ENCODE measurements at regions not wholly inside any gene's neighbourhood (a gene's known extent, or its start where the extent isn't known, plus 50 kb on each side); places are given as distances from the start of the nearest gene placed in this dataset.

- H3K4me3 ChIP-seq: no peak overlapping the region
- H3K27ac ChIP-seq: no peak overlapping the region
Observed at GRCh38 chr3:25287291-25287884, 140.7 kb upstream of the RARB start.

DNA sequence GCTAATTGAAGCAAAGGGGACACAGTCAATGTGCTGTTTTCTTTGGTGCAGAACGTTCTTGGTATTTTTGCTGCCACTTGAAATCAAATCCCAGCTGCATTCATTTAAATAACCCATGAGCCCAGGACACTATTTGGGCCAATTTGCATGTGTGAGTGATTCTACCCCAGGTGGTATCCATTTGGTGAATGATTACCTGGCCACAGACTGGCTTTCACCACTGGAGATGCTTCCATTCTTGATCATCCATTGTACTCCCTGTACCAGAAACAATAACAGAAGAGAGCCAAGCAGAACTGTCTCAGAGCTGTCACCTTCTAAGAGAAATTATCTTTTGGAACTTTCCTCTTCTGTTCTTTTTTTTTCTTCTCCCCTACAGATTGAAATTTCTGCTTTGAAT is 139.7 kb upstream of the RARB start:
- Histone ChIP-seq H3K4me3 (no peak overlapping the region), H3K27ac (no peak overlapping the region)

DNA sequence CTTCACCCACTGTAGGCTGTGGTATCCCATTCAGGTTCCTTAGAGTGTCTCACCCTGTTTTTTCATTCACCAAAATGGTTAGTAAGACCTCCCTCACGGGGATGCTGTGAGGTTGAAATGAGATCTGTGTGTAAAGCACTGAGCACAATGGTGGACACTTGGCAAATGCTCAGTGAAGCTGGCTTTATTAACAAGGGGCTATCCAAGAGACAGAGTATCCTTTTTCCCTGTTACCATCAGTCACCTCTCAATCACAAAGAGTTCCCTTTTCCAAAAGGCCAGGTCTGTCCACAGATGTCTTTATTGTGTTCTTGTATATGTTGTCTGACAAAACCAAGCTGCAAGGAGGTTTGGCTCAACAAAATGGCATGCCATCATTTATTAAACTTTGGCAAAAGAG is 138.9 kb upstream of the RARB start:
- no peak overlapping the region for H3K27ac ChIP-seq
- H3K4me3 ChIP-seq: no peak overlapping the region

DNA sequence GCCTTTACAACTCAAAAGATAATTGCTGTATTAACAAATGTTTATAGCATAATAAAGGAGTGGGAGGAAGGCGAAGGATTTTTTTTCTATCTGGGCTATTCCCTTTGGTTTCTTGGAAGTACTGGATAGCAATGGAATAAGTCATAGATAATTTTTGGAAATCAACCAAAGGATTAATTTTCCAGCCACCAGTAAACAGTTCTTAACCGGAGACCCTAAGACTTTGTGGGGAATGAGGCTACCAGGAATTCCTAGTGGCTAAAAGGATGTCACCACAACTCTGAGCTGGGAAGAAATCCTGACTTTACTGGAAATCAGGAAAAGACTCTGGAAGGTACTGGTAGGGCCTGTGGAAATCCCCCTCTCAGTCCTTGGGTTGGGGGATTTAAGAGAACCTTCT is 138.4 kb upstream of the RARB start:
- no peak overlapping the region for H3K4me3 ChIP-seq
- H3K27ac ChIP-seq: no peak overlapping the region

- no peak overlapping the region for H3K27ac ChIP-seq
- no peak overlapping the region for H3K4me3 ChIP-seq
Observed at GRCh38 chr3:25291481-25291905, 136.6 kb upstream of the RARB start.

DNA sequence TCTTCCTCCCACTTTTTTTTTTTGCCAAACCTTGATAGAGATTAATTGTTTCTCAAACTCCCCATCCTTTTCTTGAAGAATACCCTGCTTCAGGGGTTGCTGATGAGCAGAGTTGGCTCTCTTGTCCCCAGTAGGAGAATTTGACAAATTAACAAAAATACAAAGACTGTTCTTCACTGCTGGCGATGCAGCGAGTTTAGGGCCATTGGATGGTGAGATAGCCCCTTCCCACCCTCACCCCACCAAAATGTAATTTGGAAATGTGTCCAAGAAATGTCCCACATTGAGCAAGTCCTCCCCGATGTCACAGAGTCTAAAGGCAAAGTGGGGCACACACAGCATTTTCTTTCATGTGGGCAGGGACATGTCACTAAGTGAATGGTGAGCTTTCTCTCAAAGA is 136.0 kb upstream of the RARB start:
- H3K27ac ChIP-seq: no peak overlapping the region
- no peak overlapping the region for H3K4me3 ChIP-seq

DNA sequence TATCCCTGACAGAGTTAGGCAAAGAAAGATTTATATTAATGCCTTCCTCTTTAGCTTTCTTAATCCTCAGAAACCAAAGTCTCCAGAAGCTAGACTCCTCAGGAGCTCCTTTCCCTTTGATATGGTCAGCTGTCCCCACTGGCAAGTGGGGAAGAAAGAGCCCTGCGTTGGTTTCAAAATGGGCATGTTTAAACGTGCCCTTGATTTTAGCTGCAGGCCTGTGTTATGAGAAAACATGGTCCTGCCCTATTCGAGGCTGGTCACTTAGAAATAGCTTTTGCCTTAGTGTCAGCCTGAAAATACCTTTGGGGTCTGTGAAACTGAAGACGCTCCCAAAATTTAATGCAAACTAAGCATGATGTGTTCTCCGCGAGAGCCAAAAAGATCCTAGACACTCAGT is 135.5 kb upstream of the RARB start:
- no peak overlapping the region for H3K4me3 ChIP-seq
- H3K27ac ChIP-seq: no peak overlapping the region

DNA sequence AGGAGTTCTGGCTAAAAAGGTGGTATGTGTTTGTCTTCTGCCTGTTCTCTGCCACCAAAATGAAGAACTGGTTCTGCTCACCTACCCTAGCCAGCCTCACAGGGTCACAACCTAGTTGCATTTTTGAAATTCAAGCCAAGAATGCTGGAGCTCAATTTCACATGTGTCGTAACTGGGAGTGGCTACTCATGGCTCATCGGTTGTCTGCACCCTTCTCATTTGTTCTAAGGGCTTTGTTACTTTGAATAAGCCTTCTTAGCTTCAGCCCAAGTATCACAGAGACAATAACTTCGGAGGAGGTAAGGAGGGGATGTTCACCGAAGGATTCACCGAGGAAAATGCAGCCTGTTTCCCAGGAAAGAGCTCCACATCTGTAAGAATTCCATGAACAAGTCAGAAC is 134.3 kb upstream of the RARB start:
- no peak overlapping the region for H3K27ac ChIP-seq
- H3K4me3 ChIP-seq: no peak overlapping the region

GRCh38 chr3:25294169-25294805 is 133.8 kb upstream of the RARB start:
- H3K27ac ChIP-seq: no peak overlapping the region
- no peak overlapping the region for H3K4me3 ChIP-seq

GRCh38 chr3:25297667-25298585 is 130.1 kb upstream of the RARB start:
- no peak overlapping the region for H3K4me3 ChIP-seq

DNA sequence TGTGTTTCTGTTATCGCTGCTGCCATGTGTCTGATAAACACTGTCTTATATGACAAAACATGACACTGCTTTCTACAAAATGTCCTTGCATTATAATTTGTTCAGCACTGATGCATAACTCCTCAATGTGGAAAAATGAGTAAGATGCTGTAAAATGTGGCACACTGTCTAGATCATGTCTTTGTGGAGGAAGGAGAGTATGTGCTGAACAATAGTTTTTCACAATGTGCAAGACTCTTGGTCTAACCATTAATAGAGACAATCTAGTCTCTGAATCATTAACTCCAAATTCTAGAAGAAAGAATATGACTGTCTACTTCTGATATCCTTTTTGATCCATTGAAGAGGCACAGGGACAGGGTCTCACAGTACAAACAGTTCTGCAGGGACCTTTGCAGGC is 127.9 kb upstream of the RARB start:
- H3K27ac ChIP-seq: no peak overlapping the region
- H3K4me3 ChIP-seq: no peak overlapping the region

More at GRCh38 chr3:25297667-25298585, 130.1 kb upstream of the RARB start:
- no peak overlapping the region for H3K27ac ChIP-seq

DNA sequence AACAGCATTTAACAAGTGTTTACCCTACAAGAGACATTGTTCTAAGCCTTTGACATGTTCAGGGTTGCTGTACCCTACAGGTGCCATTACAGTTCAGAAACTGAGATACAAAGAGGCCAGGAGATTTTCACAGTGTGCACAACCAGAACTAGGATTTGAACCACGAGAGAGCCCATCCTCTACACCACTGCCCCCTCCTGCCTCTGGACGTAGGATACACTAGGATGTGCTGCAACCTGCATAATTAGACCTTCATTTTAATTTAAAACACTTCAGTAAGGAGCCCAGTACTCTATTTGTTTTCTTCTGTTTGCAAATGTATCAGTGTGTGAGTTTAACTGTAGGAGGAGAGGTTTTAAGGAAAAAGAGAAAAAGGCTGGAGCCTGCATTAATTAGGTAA is 123.1 kb upstream of the RARB start:
- Histone ChIP-seq H3K27ac (no peak overlapping the region), H3K4me3 (no peak overlapping the region)

DNA sequence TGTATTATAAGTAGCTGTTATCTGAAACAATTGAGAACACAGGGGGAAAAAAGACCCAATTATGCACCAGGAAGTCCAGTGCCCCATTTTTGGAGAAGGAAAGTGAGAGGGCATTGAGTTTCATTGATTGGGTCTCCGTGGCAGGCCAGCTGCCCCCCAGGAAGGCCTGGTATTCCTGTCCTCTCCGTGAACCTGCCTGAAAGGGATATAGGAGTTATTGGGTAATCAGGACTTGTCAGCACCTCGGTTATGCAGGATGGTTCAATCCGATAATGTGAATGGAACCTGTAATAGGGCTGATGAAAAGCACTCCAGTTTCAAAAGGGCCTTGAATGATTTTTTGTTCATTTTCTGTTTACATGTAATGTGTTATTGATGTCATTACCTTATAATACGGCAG is 122.0 kb upstream of the RARB start:
- H3K27ac ChIP-seq: no peak overlapping the region
- no peak overlapping the region for H3K4me3 ChIP-seq

GRCh38 chr3:25306705-25307104 is 121.4 kb upstream of the RARB start:
- no peak overlapping the region for H3K27ac ChIP-seq
- H3K4me3 ChIP-seq: no peak overlapping the region

DNA sequence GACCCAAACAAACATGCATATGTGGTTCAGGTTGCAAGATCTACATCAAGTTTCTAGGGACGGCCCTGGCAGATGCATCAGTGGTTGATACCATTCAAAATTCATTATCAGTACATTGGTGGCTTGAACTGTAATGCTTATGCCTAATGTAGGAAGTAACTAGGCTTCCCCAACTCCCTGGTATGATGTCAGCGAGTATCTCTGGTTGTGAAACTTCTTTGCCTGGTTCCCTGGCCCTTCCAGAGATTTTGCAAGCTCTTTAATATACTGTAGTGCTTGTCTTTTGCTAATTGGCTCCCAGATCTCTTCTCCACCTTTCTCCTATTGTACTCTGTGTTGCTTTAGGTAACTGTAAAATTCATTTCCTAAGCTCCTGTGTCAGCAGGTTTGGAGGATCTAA is 114.8 kb upstream of the RARB start:
- no peak overlapping the region for H3K27ac ChIP-seq
- H3K4me3 ChIP-seq: no peak overlapping the region

GRCh38 chr3:25324954-25325655 is 103.0 kb upstream of the RARB start:
- Histone ChIP-seq H3K27ac (no peak overlapping the region), H3K4me3 (no peak overlapping the region)

DNA sequence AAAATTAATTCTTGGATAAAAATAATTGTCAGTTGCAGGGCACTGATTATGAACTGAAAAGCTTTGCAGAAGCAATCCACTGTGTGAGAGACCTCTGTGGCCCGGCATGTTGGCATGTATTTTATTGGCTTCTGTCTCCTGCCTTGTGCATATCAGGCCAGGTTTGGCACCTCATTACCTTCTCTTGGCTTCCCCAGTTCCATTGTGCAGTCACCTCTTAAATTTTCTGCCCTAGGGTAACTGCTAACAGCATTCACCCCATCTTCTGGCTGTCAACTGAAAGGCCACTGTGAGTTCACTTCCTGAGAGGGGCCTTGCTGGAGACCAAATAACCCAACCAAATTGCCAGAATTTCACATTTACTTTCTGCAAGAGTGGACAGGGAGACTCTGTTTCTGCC is 92.7 kb upstream of the RARB start:
- Histone ChIP-seq H3K4me3 (no peak overlapping the region), H3K27ac (no peak overlapping the region)

DNA sequence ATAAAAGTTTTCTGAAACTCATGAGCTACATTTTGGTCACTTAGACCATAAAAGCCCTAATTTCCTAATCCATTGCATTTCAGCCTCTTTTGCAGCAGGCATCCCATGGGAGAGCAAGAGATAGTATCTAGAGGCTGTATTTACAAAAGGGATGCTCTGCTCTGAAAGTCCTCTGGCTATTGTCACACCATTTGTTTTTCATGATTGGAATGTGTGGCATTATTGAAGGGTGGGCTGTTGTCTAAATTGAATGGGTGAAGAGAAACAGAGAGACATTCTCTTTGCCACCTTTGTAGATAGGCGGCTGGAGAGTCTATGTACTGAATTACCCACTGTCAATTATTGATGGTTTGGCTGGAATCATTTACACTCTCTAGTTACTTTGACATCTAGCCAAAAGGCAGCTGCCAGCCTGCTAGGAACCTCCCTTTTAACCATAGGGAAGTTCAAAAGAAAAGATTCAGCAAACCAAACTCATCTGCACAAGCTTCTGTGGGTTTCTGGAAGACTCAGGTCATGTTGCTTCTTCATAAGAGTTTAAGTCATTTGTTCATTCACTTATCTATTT is 89.8 kb upstream of the RARB start:
- Histone ChIP-seq H3K4me3 (no peak overlapping the region), H3K27ac (no peak overlapping the region)

DNA sequence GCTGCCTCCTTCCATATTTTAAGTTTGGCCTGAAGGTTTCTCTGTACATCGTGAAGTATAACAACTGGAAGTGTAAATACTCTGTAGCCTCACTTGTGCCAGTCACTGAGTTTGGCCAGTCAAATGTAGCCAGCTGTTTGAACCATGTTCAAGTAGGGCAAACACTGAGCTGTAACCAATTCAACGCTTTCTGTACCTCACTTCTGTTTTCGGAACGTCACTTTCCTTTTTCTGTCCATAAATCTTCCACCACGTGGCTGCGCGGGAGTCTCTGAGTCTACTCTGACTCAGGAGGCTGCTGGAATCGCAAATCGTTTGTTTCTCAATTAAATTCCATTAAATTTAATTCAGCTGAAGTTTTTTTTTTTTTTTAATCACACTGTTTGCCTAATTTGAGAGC is 88.8 kb upstream of the RARB start:
- Histone ChIP-seq H3K4me3 (no peak overlapping the region), H3K27ac (no peak overlapping the region)

- H3K4me3 ChIP-seq: no peak overlapping the region
- no peak overlapping the region for H3K27ac ChIP-seq
Observed at GRCh38 chr3:25344670-25345069, 83.4 kb upstream of the RARB start.
